HT-29 (cell line): ENCODE measurements at regions not wholly inside any gene's neighbourhood (a gene's known extent, or its start where the extent isn't known, plus 50 kb on each side); places are given as distances from the start of the nearest gene placed in this dataset.
"Not testable (repeated sequence)": the region's sequence is repeated elsewhere in the genome, so short reads cannot be mapped to it uniquely, and the experiment has no call there.

Experiments used
- DNase-seq: peaks from one replicate; pipeline ENCODE4 v3.0.0-alpha.2; 2015; ENCODE audit warnings: low spot score

DNA sequence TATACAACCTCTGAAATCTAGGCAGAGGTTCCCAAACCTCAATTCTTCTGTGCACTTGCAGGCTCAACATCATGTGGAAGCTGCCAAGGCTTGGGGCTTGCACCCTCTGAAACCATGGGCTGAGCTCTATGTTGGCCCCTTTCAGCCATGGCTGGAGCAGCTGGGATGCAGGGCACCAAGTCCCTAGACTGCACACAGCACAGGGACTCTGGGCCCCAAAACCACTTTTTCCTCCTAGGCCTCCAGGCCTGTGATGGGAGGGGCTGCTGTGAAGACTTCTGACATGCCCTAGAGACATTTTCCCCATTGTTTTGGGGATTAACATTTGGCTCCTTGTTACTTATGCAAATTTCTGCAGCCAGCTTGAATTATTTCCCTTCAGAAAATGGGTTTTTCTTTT, 250.4 kb downstream of the ERMARD start:
- not testable (repeated sequence) for DNase-seq

DNA sequence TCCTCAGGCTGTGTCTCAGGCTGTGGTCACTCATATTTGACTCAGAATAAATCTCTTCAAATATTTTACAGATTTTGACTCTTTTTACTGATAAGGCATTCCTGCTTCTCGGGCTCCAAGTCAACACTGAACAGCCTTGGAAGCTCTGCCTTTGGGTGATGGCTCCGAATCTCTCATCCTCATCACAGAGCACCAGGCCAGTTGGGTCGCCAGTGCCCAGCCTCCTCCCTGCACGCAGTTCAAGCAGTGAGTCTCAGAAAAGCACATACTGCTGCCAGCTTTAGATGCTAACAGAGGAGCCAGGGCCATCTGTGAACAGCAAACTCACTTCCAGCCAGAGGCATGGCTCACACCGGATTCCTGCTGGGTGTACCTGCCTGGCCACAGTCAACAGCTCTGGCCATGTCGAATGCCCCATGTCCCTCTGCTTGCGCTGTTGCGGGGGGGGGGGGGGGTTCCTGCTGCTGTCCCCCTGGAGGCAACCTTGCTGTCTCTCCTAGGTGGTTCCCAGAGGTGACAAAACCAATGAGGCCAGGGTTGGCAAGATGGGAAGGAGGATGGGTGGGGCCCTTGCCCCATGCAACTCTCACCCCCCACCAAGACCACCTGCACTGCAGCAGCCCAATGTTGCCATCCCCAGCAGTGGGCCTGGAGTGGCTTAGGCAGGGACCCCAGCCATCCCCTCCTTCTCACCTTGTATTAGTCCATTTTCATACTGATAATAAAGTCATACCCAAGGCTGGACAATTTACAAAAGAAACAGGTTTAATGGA, 248.8 kb downstream of the ERMARD start:
- no peak for DNase-seq

GRCh38 chr6:169999367-169999766, 247.9 kb downstream of the ERMARD start:
- no peak for DNase-seq

- DNase-seq, result no peak
Measured at GRCh38 chr6:169998457-169998856, 247.0 kb downstream of the ERMARD start.

DNA sequence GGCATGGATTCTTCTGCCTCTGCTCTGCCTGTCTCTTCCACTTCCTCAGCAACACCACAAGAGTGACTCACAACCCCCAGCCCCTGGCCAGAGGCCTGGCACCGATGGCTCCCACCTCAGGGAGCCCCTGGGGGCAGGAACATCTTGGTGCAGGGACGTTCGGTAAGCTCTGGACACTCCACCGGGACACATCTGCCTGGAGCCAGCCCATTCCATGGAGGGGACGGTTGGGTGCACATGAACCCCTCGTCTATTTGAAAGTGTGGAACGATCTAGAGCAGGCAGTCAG, 246.5 kb downstream of the ERMARD start:
- no peak for DNase-seq

DNA sequence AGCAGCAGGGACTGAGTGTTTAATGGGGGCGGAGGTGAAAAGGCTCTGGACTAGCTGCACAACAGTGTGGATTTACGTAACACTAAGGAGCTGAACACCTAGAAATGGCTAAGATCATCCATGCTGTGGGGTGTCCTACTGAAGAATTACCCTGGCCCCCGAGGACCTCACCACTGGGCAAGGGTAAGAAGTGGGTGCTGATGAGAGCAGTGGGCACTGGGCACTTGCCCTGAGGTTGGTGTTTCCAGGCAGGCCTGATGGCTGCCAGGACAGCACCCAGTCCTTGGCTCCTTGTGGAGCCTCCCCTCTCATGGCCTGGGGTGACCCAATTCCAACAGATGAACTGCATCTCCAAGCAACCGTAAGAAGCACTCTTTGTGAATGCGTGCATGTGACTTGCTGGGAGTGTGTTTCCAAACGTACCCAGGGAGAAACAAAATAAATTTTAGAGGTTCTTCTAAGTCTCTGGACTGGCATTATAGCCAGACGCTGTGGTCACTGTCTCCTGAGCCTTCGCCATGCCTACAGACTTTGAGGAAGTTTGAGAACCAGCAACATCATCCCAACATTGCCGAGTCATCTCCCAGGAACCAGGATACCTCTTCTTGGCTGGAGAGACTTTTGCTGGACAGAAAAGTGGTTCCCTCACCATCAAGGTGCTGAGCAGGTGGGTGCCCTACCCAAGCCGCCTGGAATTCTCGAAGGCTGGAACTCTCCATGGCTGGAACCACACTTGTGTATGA, 245.9 kb downstream of the ERMARD start:
- no peak for DNase-seq

- no peak for DNase-seq
Measured at GRCh38 chr6:169996378-169997051, 245.1 kb downstream of the ERMARD start.

DNA sequence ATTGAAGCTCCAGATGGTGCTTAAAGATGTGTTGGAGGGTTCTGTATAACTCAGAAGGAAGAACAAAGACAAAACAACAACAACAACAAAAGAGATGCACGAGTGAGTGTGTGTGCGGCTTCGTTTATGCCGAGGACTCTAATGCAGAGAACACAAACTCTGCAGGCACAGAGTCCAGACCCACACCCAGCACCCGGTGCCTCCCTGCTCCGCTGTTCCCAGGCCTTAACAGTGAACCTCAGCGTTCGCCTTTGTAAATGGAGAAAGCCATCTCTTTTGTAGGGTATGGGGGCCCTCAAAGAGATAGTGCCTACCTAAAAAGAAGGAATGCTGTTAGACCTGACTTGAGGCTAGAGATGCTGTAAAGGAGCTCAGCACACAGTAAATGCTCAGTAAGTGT, 243.3 kb downstream of the ERMARD start:
- DNase-seq, result no peak

DNA sequence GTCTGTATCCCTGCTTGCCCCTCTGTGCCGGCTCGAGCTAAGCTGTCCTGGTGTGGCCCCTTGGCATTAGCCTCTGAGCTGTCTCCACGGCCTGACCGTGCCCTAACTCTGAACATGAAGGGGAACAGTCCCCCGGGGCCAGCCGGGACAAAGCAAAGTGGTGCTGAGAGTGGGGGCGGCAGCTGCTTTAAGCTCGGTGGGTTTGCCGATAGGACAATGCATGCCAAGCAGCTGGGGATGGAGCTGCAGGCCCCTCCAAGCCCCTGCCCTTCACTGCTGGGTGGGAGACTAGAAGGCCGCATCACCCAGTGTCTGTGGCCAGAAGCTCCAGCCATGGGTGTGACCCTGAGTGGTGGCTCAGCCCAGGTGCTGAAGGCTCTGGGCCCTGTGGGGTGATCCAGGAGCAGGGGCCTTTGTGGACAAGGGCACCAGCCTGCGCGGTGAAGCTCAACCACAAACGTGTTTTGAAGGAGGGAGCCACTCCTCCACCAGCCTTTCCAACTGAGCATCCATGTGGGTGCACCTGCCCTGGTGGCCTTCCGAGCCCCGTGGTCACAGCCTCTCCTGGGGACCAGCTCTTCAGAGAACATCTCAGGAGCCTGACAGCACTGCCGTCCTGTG, 242.5 kb downstream of the ERMARD start:
- no peak for DNase-seq

- no peak for DNase-seq
Measured at GRCh38 chr6:169991913-169992312, 240.5 kb downstream of the ERMARD start.

DNA sequence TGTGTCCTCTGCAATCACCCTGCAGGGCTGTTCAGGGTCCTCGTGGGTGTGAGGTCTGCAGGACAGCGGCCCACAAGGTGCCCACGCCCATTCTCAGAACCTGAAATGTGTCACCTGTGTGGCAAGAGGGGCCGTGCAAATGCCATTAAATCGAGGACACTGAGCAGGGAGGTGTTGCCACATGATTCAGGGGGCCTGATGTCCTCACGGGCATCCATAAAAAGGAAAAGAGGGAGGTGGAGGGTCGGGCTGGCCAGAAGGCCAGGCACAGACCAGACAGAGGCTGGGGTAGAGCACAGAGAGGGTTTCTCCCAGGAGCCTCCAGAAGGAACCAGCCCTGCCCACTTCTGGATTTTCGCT, 239.6 kb downstream of the ERMARD start:
- DNase-seq, result no peak

DNA sequence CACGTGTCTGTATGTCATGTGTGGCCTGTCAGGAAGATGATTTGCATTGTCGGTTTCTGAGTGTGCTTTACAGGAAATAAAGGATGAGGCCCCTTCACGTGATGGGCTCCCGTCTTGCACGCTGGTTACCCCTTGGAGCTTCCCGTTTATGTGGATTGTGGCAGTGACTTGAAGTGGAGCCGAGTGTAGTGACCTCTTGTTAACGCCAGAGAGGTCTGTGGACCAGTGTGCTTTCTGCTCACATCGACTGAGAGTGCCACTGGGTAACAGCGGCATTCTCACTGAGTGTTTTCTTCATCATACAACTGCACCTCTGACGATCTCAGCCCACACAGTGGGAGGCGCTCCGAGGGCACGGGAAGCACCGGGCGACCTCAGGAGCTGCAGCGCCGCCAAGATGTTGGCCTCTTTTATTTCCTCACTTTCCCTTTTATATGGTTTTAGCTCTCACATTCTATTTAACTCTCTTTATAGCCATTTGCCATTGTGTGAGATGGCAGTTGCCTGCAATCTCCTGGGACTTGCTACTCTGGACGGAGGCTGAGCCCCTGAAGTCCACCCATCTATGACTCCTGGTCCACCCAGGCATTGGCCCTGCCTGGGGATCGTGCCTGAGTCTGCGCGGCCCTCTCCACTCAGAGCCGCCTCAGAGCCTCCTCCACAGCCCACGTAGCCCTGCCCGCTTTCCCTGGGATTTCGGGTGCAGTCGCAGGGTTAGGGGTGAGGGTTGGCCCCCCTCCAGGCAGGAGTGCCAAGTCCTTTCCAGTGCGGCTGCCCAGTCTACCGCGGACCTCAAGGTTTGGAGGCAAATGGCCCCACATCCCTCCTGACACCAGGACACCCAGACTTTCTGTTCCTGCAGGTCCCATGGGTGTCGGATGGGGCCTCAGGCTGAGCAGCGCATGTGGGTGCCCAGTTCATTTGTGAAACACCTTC, 238.9 kb downstream of the ERMARD start:
- peak; percentile 35 for DNase-seq

DNA sequence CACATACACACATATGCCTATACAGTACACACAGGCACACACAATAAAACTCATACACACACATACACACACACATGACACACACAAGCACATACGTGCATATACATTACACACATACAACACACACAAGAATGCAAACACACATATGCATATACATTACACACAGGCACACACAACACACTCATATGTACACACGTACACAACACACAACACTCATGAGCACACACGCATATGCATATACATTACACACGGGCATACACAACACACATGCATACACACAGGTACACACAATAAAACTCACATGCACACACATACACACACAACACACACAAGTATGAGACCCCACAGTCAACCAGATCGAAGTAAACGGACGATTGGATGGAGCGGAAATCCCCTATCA, 238.2 kb downstream of the ERMARD start:
- DNase-seq, result no peak

DNA sequence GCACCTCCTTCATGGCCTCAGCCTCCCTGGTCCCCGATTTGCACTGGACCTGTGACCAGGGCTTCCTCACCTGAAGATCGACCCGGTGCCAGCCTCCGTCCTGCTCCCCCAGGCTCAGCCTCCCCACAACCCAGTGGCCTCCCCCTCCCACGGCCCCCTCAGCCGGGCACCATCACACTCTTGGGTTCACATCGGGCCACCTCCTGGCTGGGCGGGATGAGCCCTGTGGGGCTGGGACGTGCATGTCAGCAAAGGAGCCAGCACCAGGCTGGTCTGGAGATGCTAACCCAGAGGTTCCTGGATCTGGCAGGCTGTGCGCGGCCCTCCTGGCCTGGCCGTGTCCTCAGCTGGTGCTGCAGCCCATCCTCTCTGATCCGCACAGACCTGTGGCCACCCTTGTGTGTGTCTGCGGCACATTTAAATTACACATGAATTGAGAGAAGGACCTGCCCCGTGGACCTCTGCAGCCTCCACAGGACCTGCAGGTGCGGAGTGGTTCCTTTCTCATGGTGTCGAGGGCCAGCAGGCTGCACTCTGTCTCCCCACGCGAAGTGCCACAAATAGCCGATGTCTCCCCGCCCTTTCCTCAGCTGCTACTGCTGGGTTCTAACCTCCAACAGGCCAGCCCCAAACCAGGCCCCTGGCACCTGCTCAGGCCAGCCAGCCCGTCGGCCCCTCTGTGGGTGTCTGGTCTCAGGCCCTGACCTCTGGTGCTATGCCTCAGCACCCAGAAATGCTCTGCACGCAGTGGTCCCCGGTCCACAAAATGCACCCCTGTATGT, 237.5 kb downstream of the ERMARD start:
- DNase-seq, result no peak

DNA sequence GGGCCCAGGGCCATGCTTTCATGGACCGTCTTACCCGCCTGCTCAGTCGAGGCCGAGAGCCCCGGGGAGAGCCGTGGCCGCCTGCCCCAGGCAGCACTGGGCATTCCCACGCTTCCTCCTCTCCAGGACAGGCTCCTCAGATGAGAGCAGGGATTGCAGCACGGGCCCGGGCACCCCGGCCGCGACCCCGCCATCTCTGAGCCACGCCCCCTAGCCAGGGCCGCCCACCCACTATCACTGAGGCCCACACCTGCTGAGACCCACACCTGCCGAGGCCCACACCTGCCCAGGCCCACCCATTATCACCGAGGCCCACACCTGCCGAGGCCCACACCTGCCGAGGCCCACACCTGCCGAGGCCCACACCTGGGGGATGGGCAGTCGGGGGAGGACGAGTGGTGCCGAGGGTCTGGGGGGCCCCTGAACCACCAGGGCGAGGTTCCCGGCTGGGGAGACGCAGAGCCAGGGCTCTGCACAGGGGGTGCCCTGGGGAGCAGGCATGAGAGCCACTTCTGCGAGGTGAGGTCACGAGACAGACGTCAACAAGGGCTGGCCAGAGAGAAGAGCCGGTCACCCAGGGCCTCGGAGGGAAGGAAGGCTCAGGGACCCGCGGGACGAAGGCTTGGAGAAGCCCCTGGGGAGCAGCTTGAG, 235.6 kb downstream of the ERMARD start:
- no peak for DNase-seq

DNA sequence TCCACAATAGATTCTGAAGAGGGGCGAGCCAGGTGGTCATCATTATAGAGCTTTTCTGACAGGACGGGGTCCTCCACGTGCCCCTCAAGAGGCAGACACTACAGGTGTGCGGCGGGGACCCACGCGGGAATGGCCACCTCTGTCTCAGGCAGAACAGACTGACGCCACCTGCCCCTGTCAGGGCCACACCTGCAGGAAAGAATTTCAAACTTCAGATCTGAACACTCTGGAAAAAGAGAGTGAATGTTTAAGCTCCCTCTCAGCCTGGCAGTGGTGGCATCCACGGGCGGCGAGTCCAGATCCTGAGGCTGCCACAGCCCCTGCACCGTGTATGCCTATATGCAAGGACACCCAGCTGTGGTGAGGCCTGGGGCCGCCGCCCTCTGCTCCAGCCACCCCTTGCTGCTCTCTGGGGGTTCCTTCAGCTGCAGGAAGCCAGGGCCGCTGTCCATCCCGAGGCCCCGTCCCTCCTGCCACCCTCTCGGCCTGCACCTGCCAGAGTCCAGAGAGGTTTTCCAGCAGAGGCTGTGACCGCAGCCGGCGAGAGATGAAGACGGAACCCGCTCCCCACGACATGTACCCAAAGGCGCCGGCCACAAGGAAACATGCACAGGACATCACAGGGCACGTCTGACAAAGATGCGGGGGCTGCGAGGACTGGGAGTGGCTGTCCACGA, 234.9 kb downstream of the ERMARD start:
- no peak for DNase-seq

DNA sequence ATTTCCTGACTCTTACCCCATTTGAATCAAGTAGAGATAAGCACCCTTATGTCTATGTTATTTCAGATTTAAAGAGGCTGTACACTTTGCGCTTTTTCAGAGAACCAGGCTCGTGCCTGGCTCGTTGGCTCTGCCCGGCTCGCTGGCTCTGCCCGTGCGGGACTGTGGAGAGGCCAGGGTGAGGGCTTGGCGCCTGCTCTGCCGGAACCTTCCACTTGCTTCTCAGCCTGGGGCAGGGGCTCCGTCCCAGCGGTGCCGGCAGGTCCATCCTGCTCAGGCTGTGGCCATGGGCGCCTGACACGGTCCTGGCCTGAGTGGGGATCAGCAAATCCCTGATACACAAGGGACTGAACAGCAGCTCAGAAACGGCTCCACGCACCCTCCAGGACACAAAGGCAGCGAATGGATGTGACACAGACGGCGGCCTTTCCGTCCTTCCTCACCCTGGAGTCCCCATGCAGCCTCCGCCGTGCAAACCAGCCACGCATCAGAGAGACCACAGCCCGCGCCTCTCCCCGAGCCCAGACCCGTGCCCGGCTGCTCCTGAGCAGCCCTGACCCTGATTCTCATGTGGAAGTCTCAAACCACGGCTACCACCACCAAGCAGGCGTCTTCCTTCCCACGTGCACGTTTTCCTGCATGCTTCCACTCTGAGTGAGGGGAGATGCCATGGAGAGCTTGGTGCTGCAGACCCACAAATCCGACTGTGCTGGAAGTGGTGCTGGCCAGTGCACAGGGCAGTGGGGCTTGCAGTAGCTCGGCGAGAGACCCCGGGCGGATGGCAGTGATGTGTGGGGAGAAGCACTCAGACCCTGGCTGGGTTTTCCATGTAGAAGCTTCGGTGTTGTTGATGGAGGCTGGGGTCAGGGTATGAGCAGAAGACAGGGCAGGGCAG, 233.9 kb downstream of the ERMARD start:
- DNase-seq, result no peak
